ENCODE measurements at regions not wholly inside any gene's neighbourhood (a gene's known extent, or its start where the extent isn't known, plus 50 kb on each side); places are given as distances from the start of the nearest gene placed in this dataset.

DNA sequence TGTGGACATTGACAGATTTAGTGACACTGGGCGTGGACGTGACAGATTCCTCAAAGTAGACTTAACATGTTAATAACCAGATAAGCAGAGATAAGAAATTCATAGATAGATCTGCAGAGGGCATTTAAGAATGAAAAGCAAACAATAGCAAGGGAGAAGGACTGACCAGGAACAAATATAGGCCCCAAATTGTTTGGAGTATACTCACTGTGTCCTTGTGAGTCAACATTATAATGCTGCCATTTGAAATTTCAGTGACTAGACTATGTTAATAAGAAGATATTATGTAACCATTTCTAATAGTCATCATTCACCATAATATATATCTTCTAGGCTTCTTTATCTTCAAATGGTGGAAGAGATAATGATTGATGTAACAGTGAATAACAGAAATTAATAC lies 78.1 kb upstream of the SLC38A11 start:
- no peaks in the 10 kb centered on the region for H3K4me1 Mint-ChIP-seq
- H3K9me3 Mint-ChIP-seq, result peaks cover 3% of the 10 kb centered on the region
- no peak overlapping the region for H3K27ac Mint-ChIP-seq
- no peak overlapping the region for H3K4me3 Mint-ChIP-seq
- DNase-seq (ENCODE audit: low spot score in 2 of 2) (no peak), ATAC-seq (no peak)
- no peaks in the 10 kb centered on the region for H3K36me3 Mint-ChIP-seq

DNA sequence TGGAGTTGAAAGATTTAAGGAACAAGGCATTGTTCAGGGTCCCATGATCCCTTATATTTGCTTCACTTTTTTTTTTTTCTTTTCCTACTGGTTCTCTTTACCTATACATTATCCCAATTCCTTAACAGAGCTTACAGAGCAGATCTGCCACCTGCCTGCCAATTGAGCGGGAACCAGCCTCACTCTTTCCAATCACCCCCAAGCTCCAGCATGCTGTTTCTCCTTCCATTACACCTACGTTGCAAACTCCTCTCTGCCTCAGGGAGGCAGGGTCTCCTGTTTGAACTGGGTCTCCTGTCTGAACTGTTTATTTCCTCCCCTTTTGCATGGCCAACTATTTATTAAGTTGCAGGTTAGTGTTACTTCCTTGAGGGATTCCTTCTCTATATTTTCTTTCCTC lies 77.2 kb upstream of the SLC38A11 start:
- Mint-ChIP-seq H3K9me3 (no peaks in the 10 kb centered on the region), H3K27ac (no peak overlapping the region), H3K36me3 (no peaks in the 10 kb centered on the region), H3K4me3 (no peak overlapping the region), H3K4me1 (no peaks in the 10 kb centered on the region)
- ATAC-seq, result no peak
- DNase-seq (ENCODE audit: low spot score in 2 of 2), result no peak

DNA sequence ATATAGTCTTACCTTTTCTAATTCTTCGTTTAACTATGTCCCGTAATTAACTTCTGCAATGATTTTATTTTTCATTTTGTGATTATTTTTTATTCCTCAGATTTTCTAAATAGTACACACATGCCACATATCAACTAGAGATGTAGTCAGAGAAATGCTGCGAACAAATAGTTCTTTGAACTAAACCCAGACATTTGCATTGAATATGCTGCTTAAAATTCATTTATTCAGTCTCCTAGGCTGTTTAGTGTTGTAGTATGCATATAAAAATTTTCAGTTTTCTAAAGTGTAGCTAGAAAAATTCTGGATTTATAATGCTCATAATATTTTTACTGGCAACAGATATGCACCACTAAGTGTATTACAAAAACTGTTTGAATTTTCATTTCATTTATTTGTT lies 68.9 kb upstream of the SLC38A11 start:
- Mint-ChIP-seq H3K4me3 (no peak overlapping the region), H3K36me3 (no peaks in the 10 kb centered on the region), H3K4me1 (no peaks in the 10 kb centered on the region), H3K9me3 (peaks cover 9% of the 10 kb centered on the region), H3K27ac (no peak overlapping the region)
- ATAC-seq (no peak), DNase-seq (ENCODE audit: low spot score in 2 of 2) (no peak)

DNA sequence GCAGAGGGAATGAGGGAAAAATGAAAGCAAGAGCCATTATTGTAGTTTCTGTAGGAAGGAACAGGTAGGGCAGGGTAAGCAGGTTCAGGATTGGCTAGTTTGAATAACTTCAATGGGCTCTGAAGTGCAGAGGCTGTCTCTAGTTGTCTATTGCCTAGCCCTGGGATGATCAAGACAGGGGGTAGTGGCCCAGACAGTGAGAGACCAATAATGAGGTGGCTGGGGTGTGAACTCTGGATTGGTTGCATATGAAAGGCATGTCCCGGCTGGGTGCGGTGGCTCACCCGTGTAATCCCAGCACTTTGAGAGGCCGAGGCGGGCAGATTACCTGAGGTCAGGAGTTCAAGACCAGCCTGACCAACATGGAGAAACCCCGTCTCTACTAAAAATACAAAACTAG lies 67.5 kb upstream of the SLC38A11 start:
- Mint-ChIP-seq H3K4me3 (no peak overlapping the region), H3K9me3 (peaks cover 9% of the 10 kb centered on the region), H3K36me3 (no peaks in the 10 kb centered on the region), H3K27ac (no peak overlapping the region), H3K4me1 (no peaks in the 10 kb centered on the region)
- ATAC-seq, result no peak
- no peak for DNase-seq (ENCODE audit: low spot score in 2 of 2)

DNA sequence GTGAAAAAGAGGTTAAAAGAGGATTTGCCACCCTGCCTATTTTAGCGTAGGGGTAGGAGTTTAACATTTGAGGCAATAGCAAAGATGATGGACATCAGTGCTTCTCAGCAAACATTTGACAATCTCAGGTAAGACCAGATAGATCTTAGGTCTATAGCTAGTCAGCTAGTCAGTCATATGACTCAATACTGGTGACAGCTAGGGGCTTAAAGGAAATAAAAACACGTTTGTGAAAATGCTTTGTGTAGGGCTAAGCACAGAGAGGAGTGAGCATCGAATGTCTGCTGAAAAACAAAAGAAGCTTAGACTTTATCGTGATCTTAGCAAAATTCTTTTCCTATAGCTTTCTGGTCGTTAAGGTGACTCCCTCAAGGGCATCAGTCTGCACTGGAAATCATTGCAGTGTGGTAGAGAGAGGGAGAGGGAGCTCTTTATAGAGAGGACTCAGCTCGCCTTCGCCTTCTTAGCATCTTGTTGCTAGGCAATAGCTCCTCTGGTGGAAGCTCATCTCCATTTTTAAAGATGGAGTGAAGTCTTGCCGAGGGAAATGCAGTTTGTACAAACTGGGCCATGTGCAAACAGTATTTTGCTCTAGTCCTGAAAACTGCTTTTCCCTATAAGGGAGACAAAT lies 62.8 kb upstream of the SLC38A11 start:
- H3K36me3 Mint-ChIP-seq, result no peaks in the 10 kb centered on the region
- H3K27ac Mint-ChIP-seq, result no peak overlapping the region
- no peak overlapping the region for H3K4me3 Mint-ChIP-seq
- H3K4me1 Mint-ChIP-seq, result no peaks in the 10 kb centered on the region
- no peak for ATAC-seq
- peaks cover 5% of the 10 kb centered on the region for H3K9me3 Mint-ChIP-seq
- no peak for DNase-seq (ENCODE audit: low spot score in 2 of 2)

DNA sequence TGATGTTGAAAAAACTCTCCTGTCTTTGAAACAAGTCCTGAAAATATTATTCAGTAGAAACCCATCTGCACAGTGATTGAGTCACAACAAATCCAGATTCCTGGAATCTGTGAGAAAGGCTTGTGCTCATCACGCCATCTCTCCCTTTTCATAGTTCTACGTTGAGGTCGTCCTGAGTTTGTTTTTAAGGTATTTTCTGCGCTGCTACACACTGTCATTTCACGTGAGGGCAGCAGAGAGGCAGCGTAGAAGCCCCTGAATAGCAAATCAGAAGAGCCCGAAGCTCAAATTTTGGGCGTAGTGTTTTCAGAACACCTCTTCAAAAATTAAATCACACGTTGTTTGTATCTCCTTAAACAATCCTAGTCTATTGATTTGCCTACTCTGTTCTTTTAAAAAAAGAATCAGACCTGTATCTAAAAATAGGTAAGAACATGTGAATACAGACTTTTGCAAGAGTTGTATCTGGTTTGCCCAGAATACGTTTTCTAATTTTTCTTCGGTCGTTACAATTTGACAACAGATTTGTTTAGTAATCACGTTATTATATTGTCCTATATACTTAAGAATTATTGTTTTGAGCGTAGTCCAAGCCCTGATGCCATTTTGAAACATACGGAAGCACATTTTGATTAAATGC lies 61.6 kb upstream of the SLC38A11 start:
- Mint-ChIP-seq H3K4me1 (no peaks in the 10 kb centered on the region), H3K4me3 (no peak overlapping the region), H3K36me3 (no peaks in the 10 kb centered on the region), H3K9me3 (peaks cover 5% of the 10 kb centered on the region), H3K27ac (no peak overlapping the region)
- ATAC-seq (peak; percentile 52), DNase-seq (ENCODE audit: low spot score in 2 of 2) (no peak)

DNA sequence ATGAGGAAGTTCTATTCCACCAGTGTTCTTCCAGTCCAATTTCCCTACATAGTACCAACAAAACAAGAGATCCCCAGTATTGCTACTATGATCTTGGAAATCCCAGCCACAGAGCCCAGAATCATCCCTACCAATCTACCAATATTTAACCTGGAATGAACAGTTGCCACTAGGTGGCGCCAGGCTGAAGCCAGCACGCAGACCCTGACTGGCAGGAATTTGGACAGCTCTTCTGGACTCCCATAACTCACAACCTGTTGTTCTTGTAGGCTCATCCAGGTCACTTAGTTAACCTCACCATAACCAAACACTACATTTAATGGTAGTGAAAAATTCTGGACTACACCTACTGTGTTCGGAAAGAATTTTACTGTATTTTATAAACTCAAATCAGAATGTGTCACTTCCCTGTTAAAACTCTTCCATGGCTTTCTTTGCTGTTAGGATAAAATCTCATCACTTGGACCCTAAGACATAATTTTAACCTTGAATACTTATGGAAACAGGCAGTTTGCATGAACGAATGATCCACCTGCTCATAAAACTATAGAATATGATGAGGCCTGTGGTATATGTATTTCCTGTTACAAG lies 59.8 kb upstream of the SLC38A11 start:
- ATAC-seq (peak; percentile 51), DNase-seq (ENCODE audit: low spot score in 2 of 2) (peak; percentile 42 to 64)
- H3K36me3 Mint-ChIP-seq, result no peaks in the 10 kb centered on the region
- H3K9me3 Mint-ChIP-seq, result peaks cover 2% of the 10 kb centered on the region
- H3K27ac Mint-ChIP-seq, result no peak overlapping the region
- no peaks in the 10 kb centered on the region for H3K4me1 Mint-ChIP-seq
- no peak overlapping the region for H3K4me3 Mint-ChIP-seq

DNA sequence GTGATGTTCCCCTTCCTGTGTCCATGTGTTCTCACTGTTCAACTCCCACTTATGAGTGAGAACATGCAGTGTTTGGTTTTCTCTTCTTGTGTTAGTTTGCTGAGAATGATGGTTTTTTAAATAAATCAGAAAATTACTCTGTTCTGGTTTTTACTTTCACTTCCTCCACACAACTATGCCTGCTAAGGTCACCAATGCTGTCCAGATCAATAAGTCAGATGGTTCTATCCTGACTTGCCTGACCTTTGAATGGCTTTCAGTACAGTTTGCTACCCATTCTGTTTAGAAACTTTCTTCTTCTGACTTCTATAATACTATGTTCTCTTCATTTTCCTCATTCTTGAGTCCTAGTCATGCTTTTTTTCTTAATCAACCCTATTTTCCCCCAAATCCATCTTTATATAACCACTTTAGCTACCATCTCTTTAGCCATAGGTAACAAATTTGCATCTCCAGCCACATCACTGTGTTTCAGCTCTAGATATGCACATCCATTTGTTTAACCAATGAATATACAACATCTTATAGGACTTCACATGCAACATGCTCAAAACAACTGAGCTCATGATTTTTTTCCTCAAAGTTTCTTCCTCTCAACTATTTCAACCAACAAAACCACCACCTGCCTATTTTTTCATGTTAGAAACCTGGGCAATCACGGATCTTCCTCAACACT lies 58.8 kb upstream of the SLC38A11 start:
- no peak overlapping the region for H3K27ac Mint-ChIP-seq
- H3K4me3 Mint-ChIP-seq, result no peak overlapping the region
- no peaks in the 10 kb centered on the region for H3K36me3 Mint-ChIP-seq
- no peaks in the 10 kb centered on the region for H3K4me1 Mint-ChIP-seq
- no peaks in the 10 kb centered on the region for H3K9me3 Mint-ChIP-seq
- ATAC-seq (no peak), DNase-seq (ENCODE audit: low spot score in 2 of 2) (no peak)

DNA sequence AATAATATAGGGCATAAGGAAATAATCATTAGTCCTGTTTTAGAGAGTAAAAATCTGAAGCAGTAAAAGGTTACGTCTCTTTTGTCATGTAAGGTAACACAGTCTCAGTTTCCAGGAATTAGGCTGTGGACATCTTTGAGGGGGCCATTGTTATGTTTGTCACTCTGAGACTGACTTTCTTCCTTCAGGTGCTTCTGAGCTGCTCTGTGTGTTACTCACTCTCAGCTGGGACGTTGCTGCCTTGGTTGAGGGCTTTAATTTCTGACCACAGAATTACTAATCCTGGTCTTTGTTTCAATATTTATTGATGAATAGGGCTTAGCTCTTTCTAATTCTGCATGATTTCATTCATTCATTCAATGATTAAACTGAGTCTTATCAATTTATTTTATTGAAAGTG lies 55.9 kb upstream of the SLC38A11 start:
- Mint-ChIP-seq H3K9me3 (no peaks in the 10 kb centered on the region), H3K27ac (no peak overlapping the region), H3K4me1 (no peaks in the 10 kb centered on the region), H3K4me3 (no peak overlapping the region), H3K36me3 (no peaks in the 10 kb centered on the region)
- ATAC-seq, result no peak
- no peak for DNase-seq (ENCODE audit: low spot score in 2 of 2)

DNA sequence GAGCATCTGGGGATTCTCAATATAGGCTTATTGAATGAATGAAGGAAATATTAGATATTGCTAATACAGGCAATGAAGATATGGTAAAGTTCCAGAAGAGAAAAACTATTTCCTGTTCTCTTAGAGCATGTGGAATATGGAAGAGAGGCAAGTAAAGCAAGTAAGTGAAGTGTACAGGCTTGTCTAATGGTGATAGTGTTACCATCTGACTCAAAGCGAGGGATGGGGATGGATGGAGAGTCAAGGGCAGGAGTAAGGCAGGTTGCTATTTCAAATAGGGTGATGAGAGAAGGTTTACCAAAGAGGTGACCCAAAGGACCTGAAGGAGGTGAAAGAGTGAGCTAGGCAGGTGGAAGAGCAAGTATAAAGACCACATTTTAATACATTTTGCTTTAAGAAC lies 55.2 kb upstream of the SLC38A11 start:
- Mint-ChIP-seq H3K4me1 (no peaks in the 10 kb centered on the region), H3K36me3 (no peaks in the 10 kb centered on the region), H3K27ac (no peak overlapping the region), H3K4me3 (no peak overlapping the region), H3K9me3 (no peaks in the 10 kb centered on the region)
- DNase-seq (ENCODE audit: low spot score in 2 of 2), result no peak
- ATAC-seq, result no peak

DNA sequence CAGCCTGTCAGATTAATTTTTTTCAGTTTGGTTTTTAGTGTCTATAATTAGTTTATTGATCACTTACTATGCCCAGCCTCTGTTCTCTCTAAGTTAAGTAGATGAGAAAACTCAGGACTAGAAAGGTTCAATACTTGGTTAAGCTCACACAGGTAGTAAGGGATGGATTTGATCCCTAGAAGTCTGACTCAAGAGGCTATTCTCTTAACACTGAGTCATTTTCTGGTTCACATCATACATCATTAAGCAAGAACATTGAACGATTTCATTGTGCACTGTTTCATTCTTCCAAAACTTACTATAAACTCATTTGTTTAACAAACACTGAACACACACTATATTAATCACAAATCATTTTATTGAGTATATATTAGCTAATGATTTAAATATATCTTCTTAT lies 54.1 kb upstream of the SLC38A11 start:
- H3K9me3 Mint-ChIP-seq, result no peaks in the 10 kb centered on the region
- H3K27ac Mint-ChIP-seq, result no peak overlapping the region
- ATAC-seq, result no peak
- no peaks in the 10 kb centered on the region for H3K36me3 Mint-ChIP-seq
- no peak for DNase-seq (ENCODE audit: low spot score in 2 of 2)
- no peaks in the 10 kb centered on the region for H3K4me1 Mint-ChIP-seq
- H3K4me3 Mint-ChIP-seq, result no peak overlapping the region

DNA sequence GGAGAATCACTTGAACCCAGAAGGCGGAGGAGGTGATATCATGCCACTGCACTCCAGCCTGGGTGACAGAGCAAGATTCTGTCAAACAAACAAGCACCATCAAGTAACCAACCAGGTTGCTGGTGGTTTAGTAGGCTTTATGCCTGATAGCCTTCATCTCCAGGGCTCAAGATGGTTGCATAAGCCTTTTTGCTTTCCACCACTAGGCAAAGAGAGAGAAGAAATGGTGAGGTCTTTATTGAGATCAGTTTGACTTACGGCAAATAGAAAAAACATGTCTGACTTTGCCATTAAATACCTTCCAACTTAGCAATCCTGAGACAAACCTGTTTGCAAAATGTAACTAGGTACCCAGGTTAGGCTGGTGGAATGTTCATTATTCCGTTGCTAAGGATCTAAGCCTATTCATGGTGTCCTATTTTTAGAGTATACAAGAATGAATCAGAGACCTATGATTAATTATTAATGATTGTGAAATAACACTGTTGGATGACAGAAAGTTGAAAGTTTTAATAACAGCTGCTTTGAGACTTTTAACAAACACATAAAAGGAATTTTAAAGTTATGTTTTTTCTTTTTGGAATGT lies 53.5 kb upstream of the SLC38A11 start:
- no peaks in the 10 kb centered on the region for H3K9me3 Mint-ChIP-seq
- H3K4me1 Mint-ChIP-seq, result no peaks in the 10 kb centered on the region
- no peak for DNase-seq (ENCODE audit: low spot score in 2 of 2)
- H3K27ac Mint-ChIP-seq, result no peak overlapping the region
- ATAC-seq, result no peak
- no peak overlapping the region for H3K4me3 Mint-ChIP-seq
- H3K36me3 Mint-ChIP-seq, result no peaks in the 10 kb centered on the region

DNA sequence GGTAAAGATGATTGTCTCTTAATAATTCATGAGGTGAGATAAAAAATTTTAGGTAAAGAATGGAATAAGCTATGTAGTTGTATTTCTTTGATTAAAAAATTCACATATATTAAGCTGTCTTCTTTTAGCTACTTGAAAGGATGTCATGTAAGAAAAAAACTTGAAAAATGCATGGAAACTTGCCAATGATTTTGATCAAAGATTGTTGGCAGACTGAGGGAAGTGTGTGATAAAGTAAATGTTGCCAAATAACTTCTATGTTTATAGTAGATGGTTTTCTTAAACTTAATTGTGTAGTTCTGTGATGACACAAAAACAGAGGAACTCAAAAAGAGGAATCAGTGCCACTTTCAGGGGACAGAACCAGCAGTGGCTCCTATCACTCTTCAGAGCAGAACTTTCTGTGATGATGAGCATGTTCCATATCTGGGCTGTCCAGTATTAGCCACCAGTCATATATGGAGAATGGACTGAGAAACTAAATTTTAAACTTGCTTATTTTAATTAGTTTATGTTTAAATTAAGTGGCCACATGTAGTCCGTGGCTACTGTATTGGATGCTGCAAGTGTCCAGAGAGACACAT lies 51.9 kb upstream of the SLC38A11 start:
- no peak overlapping the region for H3K27ac Mint-ChIP-seq
- no peaks in the 10 kb centered on the region for H3K9me3 Mint-ChIP-seq
- ATAC-seq (no peak), DNase-seq (ENCODE audit: low spot score in 2 of 2) (no peak)
- no peaks in the 10 kb centered on the region for H3K4me1 Mint-ChIP-seq
- no peak overlapping the region for H3K4me3 Mint-ChIP-seq
- H3K36me3 Mint-ChIP-seq, result no peaks in the 10 kb centered on the region
